Neural cell (in vitro differentiated cells): ENCODE measurements at regions not wholly inside any gene's neighbourhood (a gene's known extent, or its start where the extent isn't known, plus 50 kb on each side); places are given as distances from the start of the nearest gene placed in this dataset.

Source experiments
- CTCF ChIP-seq: fragments of 450-650 bp; IDR thresholded peaks from 2 replicates; pipeline ENCODE4 v1.5.1; 2014; ENCODE audit warnings: antibody characterized with exemption, mild to moderate bottlenecking, moderate library complexity; ENCODE audit not compliant: poor library complexity, severe bottlenecking
- EP300 ChIP-seq: fragments of 450-650 bp; conservative IDR thresholded peaks from 2 replicates; pipeline ENCODE4 v1.6.1; 2014; ENCODE audit warnings: antibody characterized with exemption, mild to moderate bottlenecking, moderate library complexity; ENCODE audit not compliant: poor library complexity, severe bottlenecking
- EZH2 ChIP-seq: fragments of 200-600, 300-800 bp; shearing (Covaris generic), sonication (generic); IDR thresholded peaks from 2 replicates; pipeline ENCODE4 v1.6.1; 2014; ENCODE audit warnings: antibody characterized with exemption, low read length, borderline replicate concordance, mild to moderate bottlenecking; ENCODE audit not compliant: insufficient read depth, poor library complexity, severe bottlenecking
- MXI1 ChIP-seq: fragments of 450-650 bp; conservative IDR thresholded peaks from 2 replicates; pipeline ENCODE4 v1.6.1; 2014; ENCODE audit warnings: antibody characterized with exemption, mild to moderate bottlenecking; ENCODE audit not compliant: poor library complexity, severe bottlenecking
- POLR2AphosphoS5 ChIP-seq: IDR thresholded peaks from 2 replicates; pipeline ENCODE4 v1.6.1; 2012
- RAD21 ChIP-seq: fragments of 450-650 bp; conservative IDR thresholded peaks from 2 replicates; pipeline ENCODE4 v1.6.1; 2014; ENCODE audit warnings: antibody characterized with exemption, mild to moderate bottlenecking, moderate library complexity
- REST ChIP-seq: IDR thresholded peaks from 2 replicates; pipeline ENCODE4 v1.6.1; 2012; ENCODE audit warnings: borderline replicate concordance
- SMC3 ChIP-seq: fragments of 450-650 bp; conservative IDR thresholded peaks from 2 replicates; pipeline ENCODE4 v1.6.1; 2014; ENCODE audit warnings: antibody characterized with exemption, mild to moderate bottlenecking, moderate library complexity; ENCODE audit not compliant: poor library complexity
- TAF1 ChIP-seq: IDR thresholded peaks from 2 replicates; pipeline ENCODE4 v1.6.1; 2012; ENCODE audit warnings: low read depth

- TF ChIP-seq CTCF (no peak), POLR2AphosphoS5 (no peak), RAD21 (no peak), EZH2 (no peak), EP300 (no peak), REST (no peak), SMC3 (no peak), MXI1 (no peak), TAF1 (no peak)
Observed at GRCh38 chr10:36474456-36474855, 650.9 kb upstream of the ANKRD30A start.
